ENCODE measurements at regions not wholly inside any gene's neighbourhood (a gene's known extent, or its start where the extent isn't known, plus 50 kb on each side); places are given as distances from the start of the nearest gene placed in this dataset.
"Not testable (repeated sequence)": the region's sequence is repeated elsewhere in the genome, so short reads cannot be mapped to it uniquely, and the experiment has no call there.

DNA sequence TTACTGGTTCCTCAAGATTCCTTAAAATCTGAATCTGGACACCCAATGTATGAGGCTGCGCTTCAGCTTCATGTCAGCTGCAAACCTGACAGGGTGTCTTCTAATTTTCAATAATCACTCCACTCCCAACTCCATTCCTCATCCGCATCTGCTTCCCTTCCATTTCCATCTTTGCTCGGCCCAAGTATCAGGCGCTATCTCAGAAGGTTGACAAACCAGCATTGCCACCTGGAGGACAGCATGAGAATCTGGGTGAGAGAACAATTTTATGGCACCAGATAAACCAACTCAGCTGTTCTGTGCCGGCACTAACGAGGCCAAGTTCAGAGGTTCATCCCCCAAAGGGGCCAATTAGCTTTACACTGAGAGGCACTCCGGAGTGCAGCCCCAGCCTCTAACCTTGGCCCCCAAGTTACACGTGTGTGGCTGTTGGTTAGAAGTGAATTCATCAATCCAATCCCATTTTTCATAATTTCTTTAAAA lies 79.1 kb upstream of the LMO2 start:
- peak; percentile 21 for DNase-seq

DNA sequence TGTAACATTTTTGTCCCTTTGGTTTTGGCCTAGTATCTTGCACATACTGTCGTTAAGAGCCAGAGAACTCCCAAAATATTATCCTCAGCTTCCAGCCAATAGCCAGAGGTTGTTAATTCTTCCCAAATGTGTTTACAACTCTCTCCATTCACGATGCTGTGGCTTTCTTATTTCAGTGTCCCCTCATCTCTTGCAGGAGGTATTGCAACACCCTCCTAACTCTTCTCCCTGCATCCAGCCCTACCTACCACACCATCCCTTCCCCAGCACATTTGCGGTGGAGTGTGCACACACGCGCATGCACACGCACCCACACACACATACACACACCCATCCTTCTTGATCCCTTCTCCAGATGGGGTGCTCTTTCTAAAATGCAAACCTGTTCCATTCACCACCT lies 75.6 kb upstream of the LMO2 start:
- DNase-seq = no peak

DNA sequence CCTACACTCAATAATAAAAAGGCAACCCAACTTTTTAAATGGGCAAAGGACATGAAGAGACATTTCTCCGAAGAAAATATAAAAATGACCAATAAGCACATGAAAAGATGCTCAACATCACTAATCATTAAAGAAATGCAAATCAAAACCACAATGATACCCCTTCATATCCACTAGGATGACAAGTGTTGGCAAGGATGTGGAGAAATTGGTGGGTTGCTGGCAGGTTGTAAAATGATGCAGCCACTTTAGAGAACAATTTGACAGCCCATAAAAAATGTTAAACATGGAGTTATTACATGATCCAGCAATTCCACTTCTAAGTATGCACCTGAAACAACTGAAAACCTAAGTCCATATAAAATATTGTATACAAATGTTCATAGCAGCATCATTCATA lies 73.2 kb upstream of the LMO2 start:
- DNase-seq = no peak

DNA sequence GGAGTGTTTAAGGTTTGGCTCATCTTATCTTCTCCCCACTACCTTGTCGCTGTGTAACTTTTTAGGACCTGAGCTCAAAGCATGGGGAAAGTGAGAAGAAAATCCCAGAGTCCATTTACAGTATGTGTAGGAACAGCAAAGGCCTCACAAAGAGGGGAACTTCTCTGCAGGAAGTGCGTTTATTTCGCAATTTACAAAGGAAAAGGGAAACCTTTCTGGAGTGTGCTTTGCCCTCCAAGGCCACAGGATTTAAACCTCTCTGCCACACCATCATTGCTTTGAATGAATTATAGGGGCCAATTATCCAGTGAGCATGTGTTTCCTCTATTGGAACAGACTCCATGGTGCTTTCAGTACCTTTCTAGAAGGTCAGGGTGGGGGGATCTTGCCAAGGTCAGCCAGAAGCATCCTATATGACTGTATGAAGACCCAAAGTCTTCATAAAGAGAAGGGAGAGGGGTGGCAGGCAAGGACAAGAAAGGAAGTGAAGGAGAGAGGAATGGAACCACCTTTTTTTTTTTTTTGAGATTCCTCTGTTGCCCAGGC lies 68.1 kb upstream of the LMO2 start:
- DNase-seq = no peak

DNA sequence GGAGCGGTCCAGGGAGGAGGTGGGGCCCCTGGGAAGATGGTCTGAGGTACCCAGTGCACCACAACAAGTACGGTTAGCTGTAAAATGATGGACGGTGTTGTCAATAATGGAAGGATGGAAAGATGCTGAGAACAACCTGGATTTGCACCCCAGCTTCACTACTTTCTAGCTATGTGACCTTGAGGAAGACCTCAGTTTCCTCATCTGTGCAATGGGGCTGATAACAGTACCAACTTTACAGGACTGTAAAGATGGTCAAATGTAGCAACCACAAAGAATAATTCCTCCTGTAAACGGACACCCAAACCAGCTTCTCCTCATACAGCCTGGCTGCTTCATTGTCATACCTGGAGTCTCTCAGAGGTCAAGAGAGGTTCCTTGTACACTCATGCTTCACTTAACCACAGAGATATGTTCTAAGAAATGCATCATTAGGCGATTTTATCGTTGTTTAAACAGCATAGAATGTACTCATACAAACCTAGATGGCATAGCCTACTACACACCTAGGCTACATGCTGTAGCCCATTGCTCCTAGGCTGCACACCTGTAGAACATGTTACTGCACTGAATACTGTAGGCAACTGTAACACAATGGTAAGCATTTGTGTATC lies 65.5 kb upstream of the LMO2 start:
- DNase-seq = no peak

DNA sequence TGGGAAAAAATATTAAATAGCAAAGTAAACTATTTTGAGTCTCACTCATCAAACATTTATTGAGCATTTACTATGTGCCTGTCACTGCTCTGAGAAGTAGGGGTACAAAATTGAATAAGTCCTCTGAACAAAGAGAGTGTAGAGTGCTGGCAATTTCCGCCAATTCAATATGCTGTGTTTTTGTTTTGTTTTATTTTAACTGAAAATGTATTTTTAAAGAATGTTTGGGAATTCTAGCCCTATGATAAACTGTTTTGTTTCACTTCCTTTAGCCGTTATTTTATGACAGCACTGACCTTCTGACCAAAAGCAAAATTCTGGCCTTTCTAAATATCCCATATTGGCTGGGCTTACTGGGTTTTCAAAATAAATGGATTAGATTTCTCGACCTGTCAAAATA lies 64.7 kb upstream of the LMO2 start:
- DNase-seq = no peak

DNA sequence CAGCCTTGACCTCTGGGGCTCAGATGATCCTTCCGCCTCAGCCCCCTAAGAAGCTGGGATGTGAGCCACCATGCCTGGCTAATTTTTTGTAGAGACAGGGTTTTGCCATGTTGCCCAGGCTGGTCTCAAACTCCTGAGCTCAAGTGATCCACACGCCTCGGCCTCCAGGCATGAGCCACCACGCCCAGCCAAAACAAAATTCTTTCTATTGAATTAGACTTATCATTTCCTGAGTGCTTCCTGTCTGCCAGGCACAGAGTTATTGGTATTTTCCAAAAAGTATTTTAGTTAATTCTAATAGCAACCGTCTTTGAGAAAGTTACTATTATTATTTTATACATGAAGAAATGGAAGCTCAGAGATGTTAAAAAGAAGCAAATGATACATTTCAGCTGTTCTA lies 61.4 kb upstream of the LMO2 start:
- DNase-seq = no peak

DNA sequence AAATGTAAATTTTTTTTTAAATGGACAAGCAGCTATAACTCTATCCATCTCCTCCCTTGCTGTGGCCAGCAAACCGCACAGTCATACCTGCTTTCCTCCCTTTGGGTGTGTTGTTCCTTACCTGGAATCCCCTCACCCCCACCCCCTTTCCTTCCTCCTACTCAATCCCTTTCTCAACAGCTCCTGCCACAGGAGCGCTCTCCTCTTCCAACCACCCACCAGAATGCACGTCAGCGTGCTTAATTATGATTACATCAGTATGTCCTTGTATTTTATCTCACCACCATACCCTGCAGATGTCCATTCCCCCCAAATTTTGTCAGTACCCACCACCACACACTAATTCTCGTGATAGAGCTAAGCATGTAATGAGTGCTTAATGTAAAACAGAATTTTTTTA lies 60.9 kb upstream of the LMO2 start:
- DNase-seq = no peak

DNA sequence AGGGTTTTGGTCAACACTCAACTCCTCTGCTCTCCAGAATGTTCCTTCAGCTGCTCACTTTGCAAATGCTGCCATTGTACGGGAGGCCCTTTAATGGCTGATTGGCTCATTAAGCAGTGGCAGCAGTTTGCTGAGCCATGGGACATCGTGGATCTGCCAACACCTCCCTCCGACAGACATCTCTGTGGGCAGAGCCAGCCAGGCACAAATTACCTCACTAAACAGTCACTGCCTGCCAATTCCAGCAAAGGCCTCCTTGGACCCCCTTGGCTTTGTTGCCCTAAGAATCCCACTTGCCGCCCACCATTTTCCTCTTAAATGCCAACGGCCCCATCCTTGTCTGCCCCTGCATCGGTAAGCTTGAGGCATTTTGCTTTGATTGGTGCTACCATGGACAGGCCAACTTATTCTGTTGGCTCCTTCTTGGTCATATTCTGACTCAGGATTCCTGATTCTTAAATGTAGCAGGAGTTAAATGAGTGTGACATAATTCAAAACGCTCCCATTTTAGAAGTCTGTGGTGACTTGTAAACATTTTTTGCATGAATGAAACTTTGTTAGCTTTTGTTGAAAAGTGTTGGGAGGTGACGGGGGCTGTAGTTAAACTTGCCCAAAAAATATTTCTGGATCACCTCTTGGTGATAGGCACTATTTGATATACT lies 57.5 kb upstream of the LMO2 start:
- no peak for DNase-seq

DNA sequence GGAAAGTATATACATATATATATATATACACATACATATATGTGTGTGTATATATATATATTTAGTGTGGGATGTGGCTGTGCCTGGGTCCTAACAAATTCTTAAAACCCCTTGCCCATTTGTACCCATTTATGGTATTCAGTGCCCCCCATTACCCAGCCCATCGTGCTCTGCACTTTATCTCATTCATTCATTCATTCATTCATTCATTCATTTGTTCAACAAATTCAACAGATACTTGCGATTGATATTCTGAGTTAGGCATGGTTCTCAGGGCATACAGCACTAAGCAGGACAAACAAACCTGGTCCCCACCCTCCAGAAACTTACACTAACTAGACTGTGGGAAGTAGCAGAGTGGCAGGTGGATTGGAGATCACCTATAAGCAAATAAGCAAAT lies 56.6 kb upstream of the LMO2 start:
- DNase-seq = no peak

DNA sequence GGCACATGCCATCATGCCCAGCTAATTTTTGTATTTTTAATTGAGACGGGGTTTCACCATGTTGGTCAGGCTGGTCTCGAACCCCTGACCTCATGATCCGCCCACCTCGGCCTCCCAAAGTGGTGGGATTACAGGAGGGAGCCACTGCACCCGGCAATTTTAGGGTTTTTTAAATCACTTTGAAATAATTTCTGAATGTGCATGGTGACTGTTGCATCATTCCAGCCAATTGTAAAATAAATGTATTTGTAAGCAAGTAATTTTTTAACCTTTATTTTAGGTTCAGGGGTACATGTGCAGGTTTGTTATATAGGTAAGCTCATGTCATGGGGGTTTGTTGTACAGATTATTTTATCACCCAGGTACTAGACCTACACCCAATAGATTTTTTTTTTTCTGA lies 56.0 kb upstream of the LMO2 start:
- DNase-seq = not testable (repeated sequence)

DNA sequence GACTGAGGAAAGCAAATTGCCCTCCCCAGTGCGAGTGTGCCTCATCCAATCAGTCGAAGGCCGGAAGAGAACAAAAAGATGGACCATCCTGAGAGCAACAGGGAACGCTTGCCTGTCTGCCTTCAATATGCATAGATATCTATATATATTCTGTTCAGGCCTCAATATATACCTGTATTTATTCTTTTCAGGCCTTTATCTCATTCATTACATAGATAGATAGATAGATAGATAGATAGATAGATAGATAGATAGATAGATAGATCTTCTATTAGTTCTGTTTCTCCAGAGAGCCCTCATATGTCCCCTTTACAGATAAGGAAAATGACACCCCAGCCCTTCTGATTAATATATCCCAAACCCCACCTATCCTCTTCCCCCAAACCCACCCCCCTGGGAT lies 55.1 kb upstream of the LMO2 start:
- no peak for DNase-seq

DNA sequence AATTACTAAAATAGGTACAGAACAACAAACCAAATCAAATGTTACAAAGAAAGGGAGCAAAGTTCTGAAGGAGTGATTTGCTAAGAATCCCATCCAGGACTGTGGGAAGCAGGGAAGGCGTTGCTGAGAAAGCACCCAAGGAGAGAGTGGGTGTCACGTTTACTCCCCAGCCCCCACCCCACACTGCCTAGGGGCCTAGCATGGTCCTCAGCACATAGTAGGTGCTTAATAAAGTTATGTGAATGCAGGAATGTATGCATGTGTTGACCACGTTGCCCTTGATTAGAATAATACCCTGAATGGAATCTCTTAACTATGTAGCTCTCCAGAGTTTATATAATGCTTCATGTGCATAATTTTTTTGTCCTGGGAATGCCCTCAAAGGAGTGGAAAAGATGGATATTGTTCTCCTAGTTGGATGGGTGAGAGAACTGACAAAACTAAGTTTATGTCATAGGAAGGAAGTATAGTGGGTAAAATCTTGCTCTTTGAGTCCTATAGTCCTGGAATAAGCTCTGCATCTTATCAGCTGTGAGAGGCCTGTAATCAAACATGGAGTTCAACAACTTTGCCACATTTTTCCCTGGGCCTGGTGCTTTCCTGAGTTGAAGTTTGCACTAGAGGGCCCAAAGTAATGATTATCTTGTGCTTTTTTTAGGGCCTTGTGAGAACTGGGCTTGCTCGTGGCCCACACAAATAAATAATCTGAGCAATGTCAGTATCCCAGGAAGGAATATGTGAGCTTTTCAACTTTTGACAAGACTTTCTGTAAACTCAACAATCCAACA lies 53.8 kb upstream of the LMO2 start:
- DNase-seq = no peak

DNA sequence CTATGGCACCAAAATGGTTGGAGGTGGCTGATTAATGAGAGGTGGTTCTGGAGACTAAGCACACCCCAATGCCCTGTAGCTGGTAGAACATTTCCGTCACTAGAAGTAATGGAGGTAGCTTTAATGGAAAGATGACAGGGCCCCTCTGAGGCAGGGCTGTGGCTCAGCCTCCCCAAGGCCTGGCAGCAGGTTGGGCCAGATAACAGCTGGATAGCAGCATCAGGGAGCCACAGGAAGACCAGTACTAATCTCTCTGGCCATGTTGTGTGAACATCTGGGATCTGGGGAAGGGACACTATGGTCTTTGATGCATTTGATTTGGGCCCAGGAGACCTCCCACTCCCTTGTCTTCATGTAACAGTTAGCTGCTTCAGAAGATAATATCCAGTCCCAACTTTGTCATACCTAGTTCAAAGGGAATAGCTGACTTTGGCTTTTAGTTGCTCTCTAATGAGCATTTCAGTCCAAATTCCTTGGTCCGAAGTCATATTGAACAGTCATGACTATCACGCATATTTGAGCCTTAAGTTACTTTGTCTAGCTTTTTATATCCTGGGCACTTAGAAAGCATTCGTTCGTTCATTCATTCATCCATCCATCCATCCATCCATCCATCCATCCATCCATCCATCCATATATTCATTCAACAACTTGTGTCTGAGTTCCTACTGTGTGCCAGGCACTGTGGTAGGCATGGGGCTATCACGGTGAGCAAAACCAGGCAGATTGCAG lies 53.0 kb upstream of the LMO2 start:
- DNase-seq = no peak

DNA sequence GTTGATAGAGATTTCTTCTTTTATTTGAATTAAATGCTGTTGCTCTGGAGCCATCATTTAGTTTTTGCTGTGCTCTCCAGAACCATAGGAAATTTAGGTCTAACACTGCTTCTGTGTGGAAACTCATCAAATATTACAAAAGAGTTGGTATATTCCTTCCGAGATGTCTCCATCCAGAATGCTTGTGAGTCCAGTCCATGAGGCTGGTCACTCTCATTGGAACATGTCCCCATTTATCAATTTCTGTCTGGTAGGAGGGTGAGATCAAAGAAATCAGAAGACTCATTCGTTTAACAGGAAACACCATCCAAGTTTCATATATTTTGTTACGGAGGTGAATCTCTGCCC lies 52.4 kb upstream of the LMO2 start:
- no peak for DNase-seq

DNA sequence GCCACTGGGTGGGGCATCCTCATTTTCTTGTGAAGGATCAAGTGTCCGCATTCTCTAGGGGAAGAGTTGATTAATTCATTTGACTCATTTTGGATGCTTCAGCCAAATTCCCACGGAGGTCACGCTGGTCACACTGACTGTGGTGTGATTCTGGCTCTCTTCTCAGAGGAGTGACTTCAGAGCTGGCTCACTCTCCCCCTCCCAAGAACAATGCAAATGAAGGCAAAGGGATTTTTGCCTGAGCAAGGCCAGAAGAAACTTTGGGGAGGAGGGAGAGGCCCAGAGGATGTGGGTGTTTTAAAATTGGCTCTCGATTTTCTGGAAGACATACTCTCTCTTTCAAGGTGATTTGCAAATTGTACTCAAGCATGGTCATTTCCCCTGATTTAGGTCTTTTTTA lies 51.1 kb upstream of the LMO2 start:
- DNase-seq = no peak

DNA sequence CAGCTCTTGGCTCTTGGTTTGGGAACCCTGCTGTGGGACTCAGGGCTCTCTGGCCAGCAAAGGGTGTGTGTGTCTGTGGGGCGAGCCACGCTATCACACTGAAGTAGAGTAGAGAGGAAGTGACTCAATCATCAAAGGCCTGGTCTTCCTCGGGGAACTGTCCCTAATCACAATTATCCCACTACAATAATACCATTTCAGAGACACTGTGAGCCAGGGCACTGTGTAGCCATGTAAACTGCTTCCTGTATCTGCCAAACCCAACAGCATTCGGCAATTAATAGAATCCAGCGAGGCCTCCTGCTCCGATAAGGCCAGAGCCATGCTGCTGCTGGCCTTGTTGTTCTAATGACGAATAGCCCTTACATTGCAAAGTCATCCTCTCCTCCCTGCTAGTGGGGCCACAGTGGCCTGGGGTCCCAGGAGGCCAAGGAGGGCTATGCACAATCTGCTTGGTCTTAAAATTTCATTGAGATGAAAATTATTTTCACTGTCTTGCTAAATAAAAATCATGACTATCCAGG lies 49.8 kb upstream of the LMO2 start:
- DNase-seq = no peak

All from GF-D8 (cell line).